ENCODE measurements at regions not wholly inside any gene's neighbourhood (a gene's known extent, or its start where the extent isn't known, plus 50 kb on each side); places are given as distances from the start of the nearest gene placed in this dataset.
"Not testable (repeated sequence)": the region's sequence is repeated elsewhere in the genome, so short reads cannot be mapped to it uniquely, and the experiment has no call there.

DNA sequence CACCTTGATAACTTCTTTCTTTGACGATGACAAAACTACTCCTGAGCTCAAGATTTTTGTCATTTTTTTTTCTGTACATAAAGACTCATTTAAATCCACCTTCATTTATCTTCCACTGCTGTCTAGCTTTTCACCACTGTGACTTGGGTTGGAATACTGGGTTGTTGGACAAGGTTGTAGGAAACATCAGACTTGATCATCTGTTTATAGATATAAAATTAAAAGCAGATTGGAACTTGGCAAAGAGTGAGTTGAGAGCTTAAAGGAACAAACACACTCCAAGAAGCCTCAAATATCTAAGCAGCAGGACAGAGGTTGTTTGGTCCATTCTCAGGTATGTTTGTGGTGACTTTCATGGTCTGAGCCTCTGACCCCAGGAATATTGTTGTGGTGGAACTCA, 141.7 kb upstream of the NDN start:
- in situ Hi-C loops (cut with HindIII; ENCODE audit: low pct_unique_long_range_greater_than_20kb, low sequenced_read_pairs) = no loop called here
- DNase-seq (ENCODE audit: low read depth) = no peak

DNA sequence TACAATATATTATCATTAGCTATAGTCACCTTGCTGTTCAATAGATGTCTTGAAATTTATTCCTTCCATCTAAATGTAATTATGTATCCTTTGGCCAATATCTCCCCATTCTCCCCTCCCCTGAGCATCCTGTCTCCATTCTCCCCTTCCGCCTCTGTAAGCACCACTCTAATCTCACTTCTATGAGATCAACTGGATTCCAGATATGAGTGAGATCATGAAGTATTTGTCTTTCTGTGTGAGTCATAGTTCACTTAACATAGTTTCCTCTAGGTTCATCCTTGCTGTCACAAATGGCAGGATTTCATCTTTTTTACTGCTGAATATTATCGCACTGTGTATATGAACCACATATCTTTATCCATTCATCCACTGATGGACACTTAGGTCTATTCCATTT, 148.8 kb upstream of the NDN start:
- DNase-seq (ENCODE audit: low read depth) = no peak
- in situ Hi-C loops (cut with HindIII; ENCODE audit: low pct_unique_long_range_greater_than_20kb, low sequenced_read_pairs) = no loop called here

DNA sequence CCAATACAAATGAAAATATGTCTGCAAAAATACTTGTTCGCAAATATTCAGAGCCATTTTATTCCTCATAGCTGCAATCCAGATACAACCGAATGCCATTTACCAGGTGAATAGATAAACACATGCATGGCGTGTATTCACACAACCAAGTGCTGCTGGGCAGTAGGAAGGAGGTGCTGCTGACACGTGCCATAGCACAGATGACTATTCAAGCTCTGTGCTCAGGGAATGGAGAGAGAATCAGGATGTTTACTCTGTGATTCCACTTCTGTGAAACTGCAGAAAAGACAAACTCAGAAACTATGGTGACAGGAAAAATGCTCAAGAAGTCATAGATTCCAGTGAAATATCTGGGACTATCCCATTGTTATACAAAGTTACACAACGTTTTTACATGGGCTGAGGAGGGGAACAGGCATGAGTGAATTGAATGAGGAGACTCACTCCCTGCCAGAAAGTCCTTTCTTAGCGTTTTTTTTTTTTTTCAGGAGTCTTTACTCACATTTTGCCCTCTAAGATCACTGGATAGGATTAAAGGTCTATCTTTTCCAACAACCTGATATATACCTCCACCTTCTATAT, 152.9 kb upstream of the NDN start:
- DNase-seq (ENCODE audit: low read depth) = no peak
- in situ Hi-C loops (cut with HindIII; ENCODE audit: low pct_unique_long_range_greater_than_20kb, low sequenced_read_pairs) = no loop called here

DNA sequence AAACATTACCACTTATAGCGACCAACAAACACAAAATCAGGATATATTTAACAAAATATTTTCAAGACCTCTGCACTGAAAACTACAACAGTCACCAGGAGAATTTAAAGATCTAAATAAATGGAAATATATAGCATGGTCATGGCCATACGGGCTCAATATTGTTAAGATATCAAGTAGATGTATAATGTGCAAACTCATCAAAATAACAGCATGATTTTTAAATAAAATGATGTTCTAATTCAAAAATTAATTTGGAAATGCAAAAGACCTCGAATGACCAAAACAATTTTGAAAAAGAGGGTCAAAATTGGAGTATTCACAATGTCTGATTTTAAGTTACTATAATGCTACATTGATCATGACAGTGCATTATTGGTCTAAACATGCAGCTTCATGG, 159.1 kb upstream of the NDN start:
- in situ Hi-C loops (cut with HindIII; ENCODE audit: low pct_unique_long_range_greater_than_20kb, low sequenced_read_pairs) = no loop called here
- DNase-seq (ENCODE audit: low read depth) = no peak

DNA sequence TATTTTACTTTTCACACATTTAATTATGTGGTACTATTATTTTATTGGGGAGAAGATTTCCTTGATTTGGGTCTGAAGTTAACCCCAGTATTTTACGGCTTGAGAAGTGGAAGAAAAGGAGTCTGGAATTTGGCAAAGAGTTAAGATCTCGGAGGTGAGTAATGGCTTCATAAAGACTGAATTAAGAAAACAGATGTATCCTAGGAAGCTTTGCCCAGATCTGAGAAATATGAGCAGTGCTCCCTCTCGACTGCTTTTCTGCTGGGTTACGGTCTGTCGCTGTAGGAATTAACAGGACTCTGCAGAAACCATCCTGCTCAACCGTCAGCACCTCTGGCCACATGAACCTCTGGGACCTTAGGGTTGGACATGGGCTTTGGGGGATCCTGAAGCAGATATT, 163.6 kb upstream of the NDN start:
- in situ Hi-C loops (cut with HindIII; ENCODE audit: low pct_unique_long_range_greater_than_20kb, low sequenced_read_pairs) = no loop called here
- no peak for DNase-seq (ENCODE audit: low read depth)

DNA sequence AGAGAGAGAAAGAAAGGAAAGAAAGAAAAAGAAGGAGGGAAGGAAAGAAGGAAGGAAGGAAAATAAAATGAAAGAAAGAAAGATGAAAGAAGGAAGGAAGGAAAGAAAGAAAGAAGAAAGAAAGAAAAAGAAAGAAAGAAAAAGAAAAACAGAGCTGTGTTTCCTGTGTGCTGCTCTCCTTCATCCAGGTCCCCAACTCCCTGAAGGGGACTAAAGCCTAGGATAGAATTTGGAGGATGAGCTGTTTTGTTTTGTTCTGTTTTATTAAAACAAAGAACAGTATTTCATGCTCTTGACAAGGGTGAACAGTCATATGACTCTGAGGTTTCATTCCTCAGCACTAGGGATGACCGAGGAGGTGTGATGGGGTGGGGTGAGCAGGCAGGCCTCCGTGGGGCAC, 164.8 kb upstream of the NDN start:
- in situ Hi-C loops (cut with HindIII; ENCODE audit: low pct_unique_long_range_greater_than_20kb, low sequenced_read_pairs) = no loop called here
- no peak for DNase-seq (ENCODE audit: low read depth)

DNA sequence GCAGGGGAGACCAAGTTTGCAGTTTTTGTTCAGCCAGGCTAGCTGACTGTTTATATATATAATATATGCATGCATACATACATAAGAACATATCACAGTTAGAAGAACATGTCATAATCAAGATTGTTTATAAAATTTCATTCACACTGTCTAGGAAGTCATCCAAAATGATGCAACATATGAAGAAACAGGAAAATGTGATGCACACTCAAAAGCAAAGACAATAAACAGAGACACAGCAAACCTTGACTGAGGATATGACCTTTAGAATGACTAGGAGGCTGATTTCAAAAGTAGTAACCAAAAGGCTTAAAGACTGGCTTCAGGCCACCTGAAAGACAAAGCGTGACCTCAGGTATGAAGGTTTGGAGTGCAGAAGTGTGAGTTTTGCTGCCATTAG, 166.2 kb upstream of the NDN start:
- in situ Hi-C loops (cut with HindIII; ENCODE audit: low pct_unique_long_range_greater_than_20kb, low sequenced_read_pairs) = no loop called here
- DNase-seq (ENCODE audit: low read depth) = no peak

DNA sequence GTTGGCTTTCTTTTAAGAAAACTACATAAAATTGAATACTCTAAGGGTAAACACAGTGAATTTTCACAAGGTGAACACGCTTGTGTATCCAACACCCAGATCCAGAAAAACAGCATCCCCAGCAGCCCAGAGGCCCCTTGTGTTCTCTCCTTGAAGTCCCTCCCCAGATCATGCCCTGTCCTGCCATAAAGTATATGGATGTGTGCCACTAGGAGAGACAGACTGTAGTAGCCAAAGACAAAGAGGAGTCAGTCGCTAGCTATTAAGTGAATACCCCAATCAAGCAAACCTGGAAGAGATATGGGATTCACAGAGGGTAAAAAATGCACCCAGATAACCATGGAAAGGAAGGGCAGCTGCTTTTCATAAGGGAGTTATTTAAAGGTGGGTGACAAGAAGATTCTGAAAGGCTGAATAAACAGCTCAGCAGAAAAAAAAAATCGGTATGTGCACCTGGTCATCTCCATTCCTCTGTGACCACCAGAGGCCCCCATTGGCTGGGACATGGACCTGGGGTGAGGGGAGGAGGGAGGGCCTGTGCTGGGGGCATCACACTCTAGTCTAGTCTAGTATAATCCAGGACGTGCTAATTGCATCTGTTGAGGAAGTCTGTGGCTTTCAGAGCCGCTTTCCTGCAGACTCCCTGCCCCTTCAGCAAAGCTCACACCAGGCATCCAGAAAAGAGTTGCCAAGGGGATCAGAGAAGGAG, 167.3 kb upstream of the NDN start:
- no peak for DNase-seq (ENCODE audit: low read depth)
- in situ Hi-C loops (cut with HindIII; ENCODE audit: low pct_unique_long_range_greater_than_20kb, low sequenced_read_pairs) = no loop called here

DNA sequence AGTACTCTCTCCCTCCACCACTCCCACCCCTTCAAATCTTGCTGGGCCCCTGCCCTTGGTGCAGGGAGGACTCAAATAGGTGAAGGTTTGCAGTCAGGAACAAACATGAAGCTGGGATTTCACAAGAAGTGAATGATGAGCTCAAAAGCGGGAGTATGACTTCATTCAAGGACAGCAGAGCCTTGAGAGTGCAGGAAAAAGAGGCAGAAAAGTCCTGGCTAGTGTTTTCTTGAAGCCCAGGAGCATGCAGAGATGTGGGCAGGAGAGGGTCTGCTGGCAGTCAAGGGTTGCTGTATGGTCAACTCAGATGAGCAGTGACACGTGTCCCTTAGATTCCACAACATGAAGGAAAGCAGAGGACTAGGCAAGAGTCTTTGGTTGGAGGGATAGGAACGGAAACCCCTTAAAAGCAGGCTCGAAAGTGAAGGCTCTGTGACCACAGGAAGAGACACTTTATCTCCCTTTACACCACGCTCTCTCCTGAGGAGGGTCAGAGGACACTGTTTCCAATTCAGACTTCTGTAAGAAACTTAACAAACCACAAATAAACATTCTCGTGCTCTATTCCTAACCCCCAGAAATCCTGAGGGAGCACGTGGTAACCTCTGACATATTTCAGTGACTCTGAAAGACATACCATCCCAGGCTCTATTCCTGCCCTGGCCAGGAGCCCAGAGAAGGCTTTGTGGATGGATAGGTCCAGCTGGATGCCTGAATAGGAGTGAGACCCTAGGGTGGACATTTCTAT, 168.0 kb upstream of the NDN start:
- no peak for DNase-seq (ENCODE audit: low read depth)
- in situ Hi-C loops (cut with HindIII; ENCODE audit: low pct_unique_long_range_greater_than_20kb, low sequenced_read_pairs) = no loop called here

DNA sequence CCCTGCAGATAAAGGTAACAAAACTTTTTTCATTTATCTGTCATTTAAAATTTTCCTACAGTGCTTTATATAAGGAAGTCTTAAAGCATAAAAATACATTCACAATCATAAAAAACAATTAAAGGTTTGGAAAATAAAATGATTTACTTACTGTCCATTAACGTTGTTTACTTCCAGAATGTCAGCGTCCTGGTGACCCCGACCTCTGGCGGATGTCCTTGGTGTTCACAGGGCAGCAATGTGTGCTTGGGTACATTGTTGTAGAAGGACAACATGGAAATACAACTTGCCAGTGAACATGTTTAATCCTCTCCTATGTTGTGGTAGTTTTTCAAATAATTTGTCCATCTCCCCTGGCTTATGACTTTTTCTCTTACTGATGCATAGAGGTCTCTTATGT, 168.8 kb upstream of the NDN start:
- in situ Hi-C loops (cut with HindIII; ENCODE audit: low pct_unique_long_range_greater_than_20kb, low sequenced_read_pairs) = no loop called here
- DNase-seq (ENCODE audit: low read depth) = no peak

DNA sequence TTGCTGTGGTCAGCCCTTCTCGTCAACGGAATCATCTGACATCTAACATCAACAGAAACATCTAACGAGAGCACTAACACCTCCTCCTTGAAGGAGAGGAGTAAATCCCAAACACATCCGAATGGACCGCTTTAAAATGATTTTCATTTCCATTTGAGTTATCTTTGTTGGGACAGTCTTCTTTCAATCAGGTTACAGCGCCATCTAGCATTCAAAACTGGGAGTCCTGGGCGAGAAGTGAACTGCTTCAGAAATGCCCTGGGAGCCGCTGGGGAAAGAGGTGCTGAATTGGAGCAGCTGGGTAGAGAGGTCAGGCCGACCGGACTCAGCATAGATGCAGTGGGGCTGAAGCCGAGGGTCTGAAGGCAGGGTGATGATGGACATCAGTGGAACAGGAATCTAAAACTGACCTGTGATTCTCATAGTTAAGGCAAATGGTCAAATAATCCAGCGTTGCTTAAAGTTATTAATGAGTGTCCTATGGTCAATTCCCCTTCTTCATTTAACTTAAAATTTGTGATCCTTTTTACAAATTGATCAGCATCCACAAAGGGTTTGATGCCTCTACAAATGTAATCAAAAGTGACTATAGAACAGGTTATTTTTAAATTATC, 170.0 kb upstream of the NDN start:
- DNase-seq (ENCODE audit: low read depth) = peak; percentile 38
- in situ Hi-C loops (cut with HindIII; ENCODE audit: low pct_unique_long_range_greater_than_20kb, low sequenced_read_pairs) = no loop called here

DNA sequence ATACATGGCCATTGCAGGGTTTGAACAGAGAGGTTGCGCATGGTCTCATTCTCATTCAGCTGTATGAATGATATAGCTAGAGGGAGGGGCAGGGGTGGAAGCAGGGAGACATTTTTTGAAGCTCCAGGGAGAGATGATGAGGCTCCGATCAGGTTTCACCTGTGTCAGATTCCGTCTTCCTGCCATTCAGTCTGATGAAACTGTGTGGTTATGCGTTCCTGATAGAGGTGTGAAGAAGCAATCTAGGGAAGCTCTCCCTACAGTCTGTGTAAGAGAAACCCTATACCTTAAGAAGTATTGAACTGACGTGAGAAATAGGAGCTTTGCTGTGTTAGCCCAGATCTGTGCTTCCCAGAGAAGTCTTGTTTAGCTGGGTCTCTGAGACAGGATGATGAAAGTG, 171.9 kb upstream of the NDN start:
- in situ Hi-C loops (cut with HindIII; ENCODE audit: low pct_unique_long_range_greater_than_20kb, low sequenced_read_pairs) = no loop called here
- no peak for DNase-seq (ENCODE audit: low read depth)

DNA sequence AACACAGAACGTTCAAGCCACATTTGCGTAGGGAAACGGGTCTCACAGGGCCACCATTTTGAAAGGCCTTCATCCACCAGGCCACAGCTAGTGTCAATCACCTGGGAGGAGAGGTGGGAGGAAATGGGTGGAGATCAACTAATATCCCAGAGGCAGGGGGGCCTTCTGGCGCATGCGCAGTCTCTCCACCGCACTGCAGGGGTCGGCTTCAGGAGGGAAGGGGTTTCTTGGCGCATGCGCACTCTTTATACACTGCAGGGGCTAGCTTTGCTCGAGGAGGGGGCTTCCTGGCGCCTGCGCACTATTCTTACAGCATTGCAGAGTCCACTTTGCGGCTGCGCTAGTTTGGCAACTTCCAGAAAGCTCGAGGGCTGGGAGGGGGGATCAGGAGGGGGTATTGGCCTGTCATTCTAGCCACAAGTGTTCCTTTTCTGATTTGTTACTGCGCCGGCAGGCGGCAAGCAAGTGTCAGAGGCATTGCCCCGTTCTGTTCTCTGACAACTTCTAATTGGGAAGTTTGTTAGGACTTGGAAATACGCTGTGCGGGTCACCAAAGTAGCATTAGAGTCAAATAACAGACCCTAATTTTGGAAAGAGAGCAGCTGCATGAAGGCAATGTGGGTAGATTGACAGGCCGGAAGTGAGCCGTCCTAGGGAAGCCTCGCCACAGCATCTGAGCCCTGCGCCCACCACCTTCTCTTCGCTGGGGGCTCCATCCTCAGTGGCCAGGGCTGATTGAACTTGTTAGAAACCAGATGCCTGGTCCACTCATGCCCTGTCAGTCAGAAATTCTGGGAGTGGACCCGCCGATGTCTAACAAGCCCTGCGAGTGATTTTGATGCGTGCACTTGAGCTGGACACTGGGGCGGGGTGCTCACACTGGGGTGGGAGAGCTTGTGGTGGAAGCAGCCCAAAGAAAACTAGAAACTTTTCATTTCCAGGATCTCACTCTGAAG, 173.5 kb upstream of the NDN start:
- DNase-seq (ENCODE audit: low read depth) = no peak

DNA sequence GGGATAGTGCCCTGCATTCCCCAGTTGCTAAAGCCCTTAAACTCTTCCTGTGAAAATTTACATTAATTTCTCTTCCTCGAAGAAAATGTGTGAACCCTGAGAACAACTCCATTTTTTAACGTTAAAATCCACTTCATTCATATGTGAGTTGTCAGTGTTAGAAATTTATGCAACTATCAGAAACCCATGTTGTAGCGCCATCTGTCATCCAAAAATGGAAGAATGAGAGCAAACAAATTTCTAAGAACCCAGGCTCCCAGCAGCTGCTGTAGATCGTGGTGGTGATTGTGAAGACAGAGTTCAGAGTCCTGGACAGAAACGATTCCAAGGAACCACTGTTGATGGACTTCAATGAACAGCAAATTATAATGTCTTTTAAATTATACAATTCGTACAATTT, 179.7 kb upstream of the NDN start:
- DNase-seq (ENCODE audit: low read depth) = no peak
- in situ Hi-C loops (cut with HindIII; ENCODE audit: low pct_unique_long_range_greater_than_20kb, low sequenced_read_pairs) = no loop called here

More for the DNA sequence above, 173.5 kb upstream of the NDN start:
- in situ Hi-C loops (cut with HindIII; ENCODE audit: low pct_unique_long_range_greater_than_20kb, low sequenced_read_pairs) = no loop called here

DNA sequence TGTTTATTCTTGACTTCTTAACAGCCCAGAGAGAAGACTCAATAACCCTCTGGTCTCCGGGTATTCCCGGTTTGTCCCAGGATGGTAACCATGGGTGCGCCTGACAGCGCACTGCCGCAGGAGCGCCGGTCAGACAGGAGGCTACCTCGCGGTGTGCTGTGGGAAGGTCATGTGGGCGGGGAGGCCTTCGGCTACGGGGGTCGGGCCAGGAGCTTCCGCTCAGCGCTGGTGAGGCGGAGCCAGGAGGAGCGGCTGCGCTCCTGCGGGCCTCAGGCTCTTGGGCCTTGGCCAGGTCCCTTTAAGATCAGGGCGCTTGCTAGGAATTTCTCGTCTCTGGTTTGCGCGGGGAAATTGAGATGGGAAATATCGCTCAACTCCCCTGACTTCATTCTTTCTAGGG, 182.3 kb upstream of the NDN start:
- in situ Hi-C loops (cut with HindIII; ENCODE audit: low pct_unique_long_range_greater_than_20kb, low sequenced_read_pairs) = no loop called here
- DNase-seq (ENCODE audit: low read depth) = peak; percentile 60

DNA sequence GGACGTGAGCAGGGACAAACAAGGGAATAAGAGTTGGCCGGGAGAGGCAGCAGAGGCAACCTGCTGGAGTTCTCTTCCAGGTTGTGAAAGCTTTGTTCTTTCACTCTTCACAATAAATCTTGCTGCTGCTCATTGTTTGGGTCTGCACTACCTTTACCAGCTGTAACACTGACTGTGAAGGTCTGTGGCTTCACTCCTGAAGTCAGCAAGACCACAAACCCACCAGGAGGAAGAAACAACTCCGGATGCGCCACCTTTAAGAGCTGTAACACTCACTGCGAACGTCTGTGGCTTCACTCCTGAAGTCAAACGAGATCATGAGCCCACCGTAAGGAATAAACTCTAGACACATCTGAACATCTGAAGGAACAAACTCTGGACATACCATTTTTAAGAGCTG, 186.5 kb upstream of the NDN start:
- in situ Hi-C loops (cut with HindIII; ENCODE audit: low pct_unique_long_range_greater_than_20kb, low sequenced_read_pairs); DNase-seq (ENCODE audit: low read depth): not testable (repeated sequence)

DNA sequence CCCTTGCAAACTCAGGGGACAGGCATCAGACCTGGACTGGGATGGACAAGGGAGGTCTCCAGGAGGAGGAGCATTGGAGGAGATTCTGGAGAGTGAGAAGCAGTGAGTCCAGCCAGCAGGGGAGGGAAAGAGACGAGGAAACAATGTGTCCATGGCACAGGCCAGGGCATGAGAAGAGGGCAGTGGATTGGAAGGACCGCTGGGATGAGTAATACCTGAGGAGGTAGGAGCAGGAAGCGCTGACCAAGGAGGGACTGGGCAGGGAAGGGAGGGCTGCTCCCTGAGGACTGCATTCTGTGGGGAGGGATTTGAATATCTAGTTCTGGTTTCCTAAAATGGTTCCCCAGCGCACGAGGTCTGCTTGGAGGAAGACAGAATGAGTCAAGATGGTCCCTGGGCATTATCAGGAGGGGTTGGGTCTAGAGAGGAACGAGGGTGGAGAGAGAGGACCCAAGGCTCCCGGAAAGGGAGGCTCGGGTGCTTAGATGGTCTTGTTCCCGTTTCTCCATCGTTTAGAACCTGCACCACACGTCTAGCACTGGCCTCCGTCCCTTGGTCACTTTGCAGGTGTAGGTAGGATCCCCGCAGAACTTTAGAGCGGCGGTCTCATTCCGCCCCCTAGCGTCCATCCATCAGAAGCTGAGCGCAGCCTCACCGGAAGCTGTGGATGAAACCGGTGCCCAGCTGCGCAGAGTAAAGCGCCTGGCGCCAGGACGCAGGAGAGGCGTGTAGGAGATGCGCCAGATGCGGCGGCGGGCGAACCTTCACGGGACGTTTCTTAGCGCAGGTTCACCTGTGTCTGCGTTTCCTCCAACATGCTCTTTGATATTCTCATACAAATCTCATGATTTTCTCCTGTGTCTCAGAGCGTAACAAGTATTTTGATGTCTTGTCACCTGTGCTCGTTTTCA, 190.7 kb upstream of the NDN start:
- peak; percentile 65 for DNase-seq (ENCODE audit: low read depth)
- in situ Hi-C loops (cut with HindIII; ENCODE audit: low pct_unique_long_range_greater_than_20kb, low sequenced_read_pairs) = no loop called here

Measured in Caki2 (cell line).